ENCODE measurements at regions not wholly inside any gene's neighbourhood (a gene's known extent, or its start where the extent isn't known, plus 50 kb on each side); places are given as distances from the start of the nearest gene placed in this dataset.
"Not testable (repeated sequence)": the region's sequence is repeated elsewhere in the genome, so short reads cannot be mapped to it uniquely, and the experiment has no call there.

- no peak for DNase-seq (ENCODE audit: low read depth in 2 of 2)
Observed at GRCh38 chr4:177802162-177802561, 359.9 kb upstream of the AGA start.

DNA sequence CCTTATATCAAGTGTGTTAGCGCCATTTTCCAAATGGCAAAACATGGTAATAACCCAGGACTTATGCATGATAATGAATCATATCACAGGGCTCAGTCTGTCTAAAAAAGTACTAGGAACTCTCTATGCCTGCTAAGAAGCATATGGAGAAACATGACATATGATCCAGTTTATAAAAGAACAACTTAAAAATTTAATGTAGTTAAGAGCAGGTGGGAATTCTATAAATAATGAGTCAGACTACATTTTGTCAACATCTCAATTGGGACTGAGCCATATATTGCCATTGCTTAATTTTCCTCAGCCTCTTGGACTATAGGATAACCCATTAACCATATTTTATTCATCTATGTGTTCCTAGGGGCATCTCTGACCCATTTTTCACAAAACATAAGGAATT, 360.4 kb upstream of the AGA start:
- DNase-seq (ENCODE audit: low read depth in 2 of 2), result no peak

GRCh38 chr4:177803151-177803550, 360.9 kb upstream of the AGA start:
- no peak for DNase-seq (ENCODE audit: low read depth in 2 of 2)

- no peak for DNase-seq (ENCODE audit: low read depth in 2 of 2)
Observed at GRCh38 chr4:177809791-177810190, 367.6 kb upstream of the AGA start.

GRCh38 chr4:177810220-177810619, 368.0 kb upstream of the AGA start:
- no peak for DNase-seq (ENCODE audit: low read depth in 2 of 2)

DNA sequence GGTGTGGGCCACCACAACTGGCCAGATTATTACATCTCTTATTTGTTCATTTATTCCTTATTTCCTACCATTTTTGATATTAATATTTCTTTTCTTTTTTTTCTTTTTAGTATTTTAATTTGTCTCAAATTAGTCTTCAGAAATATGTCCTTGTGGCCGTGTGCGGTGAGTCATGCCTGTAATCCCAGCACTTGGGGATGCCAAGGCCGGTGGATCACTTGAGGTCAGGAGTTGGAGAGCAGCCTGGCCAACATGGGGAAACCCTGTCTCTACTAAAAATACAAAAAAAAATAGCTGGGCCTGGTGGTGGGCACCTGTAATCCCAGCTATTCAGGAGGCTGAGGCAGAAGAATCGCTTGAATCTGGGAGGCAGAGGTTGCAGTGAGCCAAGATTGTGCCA, 376.2 kb upstream of the AGA start:
- DNase-seq (ENCODE audit: low read depth in 2 of 2), result not testable (repeated sequence)

DNA sequence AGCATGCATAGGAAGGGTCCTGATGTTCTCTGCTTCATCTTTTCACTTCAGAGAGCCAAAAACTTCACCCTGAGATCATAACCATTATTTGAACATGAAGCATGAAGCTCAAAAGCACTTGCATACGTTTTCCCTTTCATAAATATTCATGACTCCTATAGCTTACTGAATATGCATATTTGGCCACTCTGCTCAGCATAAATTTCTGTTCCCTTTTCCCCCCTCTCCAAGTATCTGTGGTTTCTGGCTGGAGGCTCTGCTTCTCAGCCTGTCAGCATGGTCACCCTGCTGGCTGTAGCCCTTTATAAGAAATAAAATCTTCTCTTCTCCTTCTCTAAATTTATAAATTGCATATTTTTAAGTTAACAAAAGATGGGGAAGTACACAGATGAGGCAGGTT, 384.7 kb upstream of the AGA start:
- DNase-seq (ENCODE audit: low read depth in 2 of 2), result no peak

GRCh38 chr4:177841258-177841657, 399.0 kb upstream of the AGA start:
- no peak for DNase-seq (ENCODE audit: low read depth in 2 of 2)

DNA sequence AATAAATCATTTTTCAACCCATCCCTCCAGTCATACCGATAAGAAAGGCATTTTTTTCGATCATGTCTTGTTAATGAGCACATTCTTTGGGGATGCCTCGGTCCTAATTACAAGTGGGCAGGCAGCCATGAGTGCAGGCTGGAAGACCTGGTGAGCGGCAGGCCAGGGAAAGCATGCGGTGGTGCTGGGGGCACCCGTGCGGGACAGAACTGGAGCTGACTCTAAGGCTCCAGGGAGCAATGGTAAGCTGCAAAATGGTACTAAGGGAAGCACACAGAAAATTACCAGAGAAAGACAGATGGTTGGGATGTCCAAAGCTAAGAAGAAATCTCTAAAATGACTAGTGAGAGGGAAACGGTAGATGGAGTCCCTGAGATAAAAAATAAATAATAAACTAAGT, 411.0 kb upstream of the AGA start:
- DNase-seq (ENCODE audit: low read depth in 2 of 2), result no peak

- no peak for DNase-seq (ENCODE audit: low read depth in 2 of 2)
Observed at GRCh38 chr4:177855507-177856197, 413.4 kb upstream of the AGA start.

- no peak for DNase-seq (ENCODE audit: low read depth in 2 of 2)
Observed at GRCh38 chr4:177860171-177860570, 417.9 kb upstream of the AGA start.

- no peak for DNase-seq (ENCODE audit: low read depth in 2 of 2)
Observed at GRCh38 chr4:177861551-177862094, 419.4 kb upstream of the AGA start.

DNA sequence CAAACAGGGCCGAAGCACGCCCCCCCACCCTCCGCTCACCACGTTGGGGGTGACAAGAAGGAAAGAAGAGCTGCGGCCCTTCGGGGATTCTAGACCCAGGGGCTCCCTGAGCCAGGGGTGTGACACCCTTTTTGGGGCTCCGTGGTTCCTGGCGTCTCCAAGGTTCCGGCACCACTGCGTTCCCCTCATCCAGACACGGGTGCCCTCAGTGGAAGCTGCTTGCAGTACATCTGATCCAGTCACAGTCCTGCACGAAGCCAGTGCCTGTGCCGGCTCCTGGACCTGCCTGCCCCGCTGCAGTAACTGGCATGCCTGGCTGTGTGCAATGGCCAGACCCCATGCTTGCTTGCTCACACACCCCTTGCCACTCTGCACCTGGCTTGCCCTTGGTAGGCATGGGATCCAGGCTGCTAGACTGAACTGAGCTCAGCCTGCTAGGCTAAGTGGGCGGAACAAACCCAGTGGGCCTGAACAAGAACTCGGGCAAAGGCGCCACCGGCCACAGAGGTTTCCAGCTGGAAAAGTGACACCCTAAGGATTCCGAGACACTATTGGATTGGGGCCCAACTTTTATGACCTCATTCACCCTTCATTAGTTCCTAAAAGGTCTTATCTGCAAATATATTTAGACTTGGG, 420.4 kb upstream of the AGA start:
- no peak for DNase-seq (ENCODE audit: low read depth in 2 of 2)

GRCh38 chr4:177879851-177880250, 437.6 kb upstream of the AGA start:
- DNase-seq (ENCODE audit: low read depth in 2 of 2), result no peak

DNA sequence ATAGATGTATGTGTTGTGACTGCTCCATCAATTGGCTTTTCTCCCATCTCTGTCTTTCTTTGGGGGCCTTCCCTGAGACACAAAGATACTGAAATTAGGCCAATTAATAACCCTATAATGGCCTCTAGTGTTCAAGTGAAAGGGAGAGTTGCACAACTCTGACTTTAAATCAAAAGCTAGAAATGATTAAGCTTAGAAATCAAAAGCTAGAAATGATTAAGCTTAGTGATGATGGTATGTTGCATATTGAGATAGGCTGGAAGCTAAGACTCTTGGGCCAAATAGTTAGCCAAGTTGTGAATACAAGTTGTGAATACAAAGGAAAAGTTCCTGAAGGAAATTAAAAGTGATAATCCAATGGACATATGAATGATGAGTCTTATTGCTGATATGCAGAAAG, 452.9 kb upstream of the AGA start:
- DNase-seq (ENCODE audit: low read depth in 2 of 2), result no peak

DNA sequence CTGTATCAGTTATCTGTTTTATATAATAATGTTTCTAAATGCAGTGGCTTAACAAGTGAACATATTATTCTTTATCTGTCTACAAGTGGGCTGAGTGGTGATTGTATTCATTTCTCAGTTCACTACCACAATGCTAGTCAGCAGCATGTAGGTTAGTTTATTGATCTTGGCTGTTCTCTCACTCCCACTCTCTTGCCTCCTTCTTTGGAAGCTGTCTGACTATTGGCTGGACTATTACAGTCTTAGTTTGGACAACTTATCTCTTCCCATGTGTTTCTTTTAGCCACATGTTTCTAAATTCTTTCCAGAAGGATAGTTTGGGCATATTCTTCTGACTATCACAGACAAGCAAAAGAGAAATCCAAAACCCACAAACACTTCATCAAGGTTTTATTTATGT, 459.5 kb upstream of the AGA start:
- DNase-seq (ENCODE audit: low read depth in 2 of 2), result no peak

DNA sequence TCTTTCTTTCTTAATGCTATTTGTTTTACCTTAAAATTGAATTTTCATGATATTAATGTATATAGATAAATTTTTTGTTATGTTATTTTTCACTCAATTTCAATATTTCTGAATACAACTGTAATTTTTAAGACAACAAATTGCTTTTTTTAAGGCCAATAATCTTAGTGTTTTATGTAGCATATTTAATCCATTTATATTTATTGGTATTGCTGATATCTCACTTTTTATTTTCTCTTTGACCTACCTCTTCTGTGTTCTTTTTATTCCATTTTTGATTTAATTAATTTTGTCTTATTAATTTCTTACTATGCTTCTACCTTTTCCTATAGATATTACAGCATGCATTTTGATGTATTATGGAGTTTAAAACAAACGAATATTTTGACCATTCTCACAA, 460.1 kb upstream of the AGA start:
- DNase-seq (ENCODE audit: low read depth in 2 of 2), result no peak

- DNase-seq (ENCODE audit: low read depth in 2 of 2), result no peak
Observed at GRCh38 chr4:177907736-177908424, 465.6 kb upstream of the AGA start.

GRCh38 chr4:177921715-177922114, 479.5 kb upstream of the AGA start:
- DNase-seq (ENCODE audit: low read depth in 2 of 2), result no peak

GRCh38 chr4:177923888-177924287, 481.7 kb upstream of the AGA start:
- DNase-seq (ENCODE audit: low read depth in 2 of 2), result no peak

- DNase-seq (ENCODE audit: low read depth in 2 of 2), result no peak
Observed at GRCh38 chr4:177937041-177937440, 494.8 kb upstream of the AGA start.

DNA sequence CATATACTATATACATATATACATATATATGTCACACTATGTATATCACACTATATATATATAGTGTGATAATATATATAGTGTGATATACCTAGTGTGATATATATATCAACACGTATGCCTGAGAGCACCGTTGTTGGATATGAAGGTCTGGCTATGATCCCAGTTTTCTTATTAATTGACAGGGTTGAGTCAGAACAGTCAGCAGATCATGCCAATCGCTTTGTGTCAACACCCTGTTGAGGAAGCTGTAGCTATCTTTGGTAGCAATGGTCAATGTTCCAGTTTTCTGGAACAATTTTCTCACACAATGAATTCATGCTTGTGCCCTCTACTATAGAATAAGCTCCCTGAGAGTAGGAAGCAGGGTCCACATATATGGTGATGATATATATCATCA, 496.0 kb upstream of the AGA start:
- no peak for DNase-seq (ENCODE audit: low read depth in 2 of 2)

- no peak for DNase-seq (ENCODE audit: low read depth in 2 of 2)
Observed at GRCh38 chr4:177945268-177945667, 503.0 kb upstream of the AGA start.
